ENCODE measurements at regions not wholly inside any gene's neighbourhood (a gene's known extent, or its start where the extent isn't known, plus 50 kb on each side); places are given as distances from the start of the nearest gene placed in this dataset.

DNA sequence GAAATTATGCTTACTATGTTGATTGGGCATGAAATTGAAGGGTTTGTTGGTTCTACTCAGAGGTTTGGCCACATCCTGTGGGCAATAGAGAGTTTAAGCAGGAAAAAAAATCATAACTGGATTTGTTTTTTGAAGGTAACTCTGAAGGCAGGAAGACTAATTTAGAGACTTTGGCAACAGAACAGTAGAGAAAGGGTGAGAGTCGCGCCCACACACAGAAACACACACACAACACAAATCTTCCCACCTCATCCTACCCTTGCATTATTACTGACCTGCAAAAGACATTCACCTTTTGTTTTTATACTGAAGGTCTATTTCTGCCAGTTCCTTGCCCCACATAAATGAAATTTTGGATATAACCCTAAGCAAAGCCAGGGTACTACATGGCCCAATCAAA, 270.6 kb downstream of the TBL1XR1 start:
- H3K27me3 ChIP-seq (ENCODE audit: low read depth) = no peaks in the 10 kb centered on the region
- no peaks in the 10 kb centered on the region for H3K36me3 ChIP-seq (replicated peaks)
- no peak overlapping the region for H3K4me3 ChIP-seq
- peaks cover 6% of the 10 kb centered on the region for H3K4me1 ChIP-seq
- H3K9me3 ChIP-seq = no peaks in the 10 kb centered on the region
- no peak for DNase-seq (ENCODE audit: low spot score in 2 of 2)
- in situ Hi-C loops (cut with MboI; ENCODE audit: low sequenced_read_pairs) = no loop called here

DNA sequence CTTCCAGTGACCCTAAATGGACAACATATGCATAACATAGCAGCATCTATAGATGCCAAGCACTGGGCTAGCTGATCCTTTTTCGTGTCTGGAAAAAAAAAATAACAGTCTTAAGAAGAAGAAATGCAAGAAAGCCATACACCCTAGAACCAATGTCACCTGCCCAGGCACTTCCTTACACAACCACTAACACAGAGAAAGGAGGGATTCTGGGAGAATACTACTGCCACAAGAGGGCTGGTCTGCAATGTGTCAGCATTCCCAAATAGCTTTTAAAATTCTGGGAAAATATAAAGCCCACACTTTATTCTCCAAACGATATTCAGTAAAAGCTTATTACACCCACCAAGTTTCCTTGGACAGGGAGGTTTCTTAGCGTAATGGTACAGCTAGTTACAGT, 271.2 kb downstream of the TBL1XR1 start:
- DNase-seq (ENCODE audit: low spot score in 2 of 2) = no peak
- H3K27me3 ChIP-seq (ENCODE audit: low read depth) = no peaks in the 10 kb centered on the region
- no peaks in the 10 kb centered on the region for H3K36me3 ChIP-seq (replicated peaks)
- peaks cover 6% of the 10 kb centered on the region for H3K4me1 ChIP-seq
- no peaks in the 10 kb centered on the region for H3K9me3 ChIP-seq
- no peak overlapping the region for H3K4me3 ChIP-seq
- in situ Hi-C loops (cut with MboI; ENCODE audit: low sequenced_read_pairs) = no loop called here

- H3K9me3 ChIP-seq = no peaks in the 10 kb centered on the region
- H3K27me3 ChIP-seq (ENCODE audit: low read depth) = no peaks in the 10 kb centered on the region
- DNase-seq (ENCODE audit: low spot score in 2 of 2) = no peak
- H3K36me3 ChIP-seq (replicated peaks) = no peaks in the 10 kb centered on the region
- in situ Hi-C loops (cut with MboI; ENCODE audit: low sequenced_read_pairs) = no loop called here
- no peak overlapping the region for H3K4me3 ChIP-seq
- peaks cover 14% of the 10 kb centered on the region for H3K4me1 ChIP-seq
These were observed 276.5 kb downstream of the TBL1XR1 start for GRCh38 chr3:176920766-176921160.

GRCh38 chr3:176919836-176920765, 277.2 kb downstream of the TBL1XR1 start:
- Histone ChIP-seq H3K4me1 (peaks cover 14% of the 10 kb centered on the region), H3K4me3 (no peak overlapping the region), H3K27me3 (ENCODE audit: low read depth) (no peaks in the 10 kb centered on the region), H3K9me3 (no peaks in the 10 kb centered on the region), H3K36me3 (replicated peaks) (no peaks in the 10 kb centered on the region)
- DNase-seq (ENCODE audit: low spot score in 2 of 2) = no peak
- in situ Hi-C loops (cut with MboI; ENCODE audit: low sequenced_read_pairs) = no loop called here

GRCh38 chr3:176916777-176917176, 280.5 kb downstream of the TBL1XR1 start:
- H3K4me1 ChIP-seq = peaks cover 14% of the 10 kb centered on the region

DNA sequence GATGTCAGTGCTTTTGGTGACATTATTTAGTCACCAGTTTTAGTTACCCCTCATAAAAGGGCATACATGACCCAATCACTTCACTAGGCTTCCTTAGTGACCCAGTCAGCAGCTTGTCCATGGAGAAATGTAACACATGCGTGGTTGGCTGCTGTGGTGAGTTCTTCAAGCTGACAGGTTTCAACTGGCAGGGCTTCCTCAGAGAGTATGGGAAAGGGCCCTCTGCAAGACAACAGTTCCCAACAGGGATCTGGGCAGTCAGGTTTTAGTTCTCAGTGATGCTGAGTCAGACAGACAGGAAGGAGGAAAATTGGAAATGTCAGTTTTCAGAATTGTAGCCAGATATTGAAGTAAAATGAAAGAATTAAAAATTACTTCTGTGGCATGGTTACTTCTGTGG, 282.5 kb downstream of the TBL1XR1 start:
- in situ Hi-C loops (cut with MboI; ENCODE audit: low sequenced_read_pairs) = no loop called here
- Histone ChIP-seq H3K9me3 (no peaks in the 10 kb centered on the region), H3K27me3 (ENCODE audit: low read depth) (no peaks in the 10 kb centered on the region), H3K4me1 (peaks cover 14% of the 10 kb centered on the region), H3K4me3 (no peak overlapping the region), H3K36me3 (replicated peaks) (no peaks in the 10 kb centered on the region)
- no peak for DNase-seq (ENCODE audit: low spot score in 2 of 2)

More at GRCh38 chr3:176916777-176917176, 280.5 kb downstream of the TBL1XR1 start:
- in situ Hi-C loops (cut with MboI; ENCODE audit: low sequenced_read_pairs) = no loop called here
- Histone ChIP-seq H3K9me3 (no peaks in the 10 kb centered on the region), H3K4me3 (no peak overlapping the region), H3K27me3 (ENCODE audit: low read depth) (no peaks in the 10 kb centered on the region), H3K36me3 (replicated peaks) (no peaks in the 10 kb centered on the region)
- DNase-seq (ENCODE audit: low spot score in 2 of 2) = no peak

- no peaks in the 10 kb centered on the region for H3K27me3 ChIP-seq (ENCODE audit: low read depth)
- in situ Hi-C loops (cut with MboI; ENCODE audit: low sequenced_read_pairs) = no loop called here
- no peaks in the 10 kb centered on the region for H3K9me3 ChIP-seq
- H3K4me1 ChIP-seq = no peaks in the 10 kb centered on the region
- no peak overlapping the region for H3K4me3 ChIP-seq
- no peaks in the 10 kb centered on the region for H3K36me3 ChIP-seq (replicated peaks)
- no peak for DNase-seq (ENCODE audit: low spot score in 2 of 2)
These were observed 285.7 kb downstream of the TBL1XR1 start for GRCh38 chr3:176911579-176911978.

- no peak for DNase-seq (ENCODE audit: low spot score in 2 of 2)
- in situ Hi-C loops (cut with MboI; ENCODE audit: low sequenced_read_pairs) = no loop called here
- no peaks in the 10 kb centered on the region for H3K9me3 ChIP-seq
- no peaks in the 10 kb centered on the region for H3K36me3 ChIP-seq (replicated peaks)
- H3K27me3 ChIP-seq (ENCODE audit: low read depth) = no peaks in the 10 kb centered on the region
- H3K4me1 ChIP-seq = no peaks in the 10 kb centered on the region
- no peak overlapping the region for H3K4me3 ChIP-seq
These were observed 288.2 kb downstream of the TBL1XR1 start for GRCh38 chr3:176909044-176909443.

DNA sequence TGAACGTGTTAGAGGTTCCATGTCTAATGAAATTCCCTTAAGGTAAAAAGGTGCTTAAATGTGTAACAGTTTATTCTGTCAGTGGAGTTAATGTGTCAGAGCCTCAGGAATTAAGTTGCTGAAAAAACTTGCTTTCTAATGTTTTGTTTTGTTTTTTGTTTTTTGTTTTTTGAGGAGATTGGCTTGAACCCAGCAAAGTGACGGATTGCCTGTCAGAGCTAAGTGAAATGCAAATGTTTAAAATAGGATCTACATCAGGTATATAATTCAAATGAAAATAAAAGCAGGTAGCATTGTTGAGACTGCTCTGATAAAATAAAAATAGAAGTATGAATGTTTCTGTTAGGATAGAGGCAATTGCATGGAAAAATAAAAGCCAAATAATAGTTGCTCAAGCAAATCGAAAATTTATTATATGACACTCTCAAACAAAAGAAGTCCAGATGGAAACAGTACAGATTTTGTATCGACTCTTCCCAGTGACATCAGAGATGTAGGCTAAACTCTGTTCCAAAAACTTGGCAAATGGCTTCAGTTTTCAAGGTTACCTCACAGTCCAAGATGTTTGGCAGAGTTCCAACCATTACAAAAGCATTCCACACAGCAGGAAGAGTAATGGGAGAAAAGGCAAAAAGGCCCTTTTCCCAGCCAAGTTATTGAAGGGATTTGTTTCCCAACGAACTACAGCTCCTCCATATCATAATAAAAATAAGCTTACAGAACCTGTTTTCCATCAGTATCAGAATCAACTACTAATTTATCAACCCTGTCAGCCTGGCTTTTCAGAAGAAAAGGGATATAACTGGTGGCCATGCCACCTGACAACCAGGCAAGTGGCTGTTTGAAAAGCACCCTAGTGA, 291.0 kb downstream of the TBL1XR1 start:
- Histone ChIP-seq H3K27me3 (ENCODE audit: low read depth) (no peaks in the 10 kb centered on the region), H3K36me3 (replicated peaks) (no peaks in the 10 kb centered on the region), H3K4me1 (no peaks in the 10 kb centered on the region), H3K9me3 (no peaks in the 10 kb centered on the region), H3K4me3 (no peak overlapping the region)
- in situ Hi-C loops (cut with MboI; ENCODE audit: low sequenced_read_pairs) = no loop called here
- peak; percentile 45 to 50 for DNase-seq (ENCODE audit: low spot score in 2 of 2)

GRCh38 chr3:176905331-176905730, 292.0 kb downstream of the TBL1XR1 start:
- in situ Hi-C loops (cut with MboI; ENCODE audit: low sequenced_read_pairs) = no loop called here
- Histone ChIP-seq H3K4me1 (no peaks in the 10 kb centered on the region), H3K36me3 (replicated peaks) (no peaks in the 10 kb centered on the region), H3K4me3 (no peak overlapping the region), H3K9me3 (no peaks in the 10 kb centered on the region), H3K27me3 (ENCODE audit: low read depth) (no peaks in the 10 kb centered on the region)
- no peak for DNase-seq (ENCODE audit: low spot score in 2 of 2)

GRCh38 chr3:176904506-176904905, 292.8 kb downstream of the TBL1XR1 start:
- in situ Hi-C loops (cut with MboI; ENCODE audit: low sequenced_read_pairs) = no loop called here
- no peak for DNase-seq (ENCODE audit: low spot score in 2 of 2)
- Histone ChIP-seq H3K36me3 (replicated peaks) (no peaks in the 10 kb centered on the region), H3K9me3 (no peaks in the 10 kb centered on the region), H3K4me3 (no peak overlapping the region), H3K4me1 (no peaks in the 10 kb centered on the region), H3K27me3 (ENCODE audit: low read depth) (no peaks in the 10 kb centered on the region)

DNA sequence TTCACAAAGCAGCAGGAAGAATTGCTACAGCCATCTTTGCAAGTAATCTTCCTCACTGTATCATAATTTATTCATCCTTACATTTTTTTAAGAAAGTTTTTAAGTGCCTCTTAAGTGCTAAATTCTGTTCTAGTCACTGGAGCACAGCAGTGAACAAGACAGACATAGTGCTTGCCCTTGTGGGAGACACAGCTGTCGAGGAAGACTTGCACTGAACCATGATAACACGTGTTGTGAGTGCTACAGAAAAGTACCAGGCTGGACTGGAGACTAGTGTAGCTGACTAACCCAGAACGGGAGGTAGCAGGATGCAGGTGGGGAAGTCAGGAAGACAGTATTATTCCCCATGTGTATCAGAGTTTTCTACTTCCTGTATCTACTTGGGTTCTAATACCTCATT, 300.6 kb downstream of the TBL1XR1 start:
- Histone ChIP-seq H3K27me3 (ENCODE audit: low read depth) (no peaks in the 10 kb centered on the region), H3K36me3 (replicated peaks) (no peaks in the 10 kb centered on the region), H3K9me3 (no peaks in the 10 kb centered on the region), H3K4me3 (no peak overlapping the region), H3K4me1 (no peaks in the 10 kb centered on the region)
- in situ Hi-C loops (cut with MboI; ENCODE audit: low sequenced_read_pairs) = no loop called here
- DNase-seq (ENCODE audit: low spot score in 2 of 2) = no peak

- H3K36me3 ChIP-seq (replicated peaks) = no peaks in the 10 kb centered on the region
- DNase-seq (ENCODE audit: low spot score in 2 of 2) = no peak
- no peaks in the 10 kb centered on the region for H3K9me3 ChIP-seq
- H3K4me3 ChIP-seq = no peak overlapping the region
- in situ Hi-C loops (cut with MboI; ENCODE audit: low sequenced_read_pairs) = no loop called here
- H3K27me3 ChIP-seq (ENCODE audit: low read depth) = no peaks in the 10 kb centered on the region
- H3K4me1 ChIP-seq = no peaks in the 10 kb centered on the region
These were observed 301.1 kb downstream of the TBL1XR1 start for GRCh38 chr3:176896165-176896564.

- no peaks in the 10 kb centered on the region for H3K4me1 ChIP-seq
- in situ Hi-C loops (cut with MboI; ENCODE audit: low sequenced_read_pairs) = no loop called here
These were observed 317.6 kb downstream of the TBL1XR1 start for GRCh38 chr3:176879710-176880109.

More at GRCh38 chr3:176879710-176880109, 317.6 kb downstream of the TBL1XR1 start:
- no peak for DNase-seq (ENCODE audit: low spot score in 2 of 2)
- no peak overlapping the region for H3K4me3 ChIP-seq
- H3K27me3 ChIP-seq (ENCODE audit: low read depth) = no peaks in the 10 kb centered on the region
- H3K36me3 ChIP-seq (replicated peaks) = no peaks in the 10 kb centered on the region
- H3K9me3 ChIP-seq = peaks cover 2% of the 10 kb centered on the region; the same call in 1 of the 2 replicates

All from HAP-1 (cell line).